ENCODE measurements at regions not wholly inside any gene's neighbourhood (a gene's known extent, or its start where the extent isn't known, plus 50 kb on each side); places are given as distances from the start of the nearest gene placed in this dataset.
"Not testable (repeated sequence)": the region's sequence is repeated elsewhere in the genome, so short reads cannot be mapped to it uniquely, and the experiment has no call there.

GRCh38 chr14:43698561-43699284 lies 808.4 kb downstream of the FSCB start:
- not testable (repeated sequence) for DNase-seq (ENCODE audit: low spot score)

- no peak for DNase-seq (ENCODE audit: low spot score)
These were observed 810.1 kb downstream of the FSCB start for GRCh38 chr14:43697003-43697402.

- DNase-seq (ENCODE audit: low spot score): no peak
These were observed 814.4 kb downstream of the FSCB start for GRCh38 chr14:43692706-43693105.

- DNase-seq (ENCODE audit: low spot score): peak; percentile 45
These were observed 819.2 kb downstream of the FSCB start for GRCh38 chr14:43687921-43688320.

GRCh38 chr14:43677581-43677980 lies 829.5 kb downstream of the FSCB start:
- DNase-seq (ENCODE audit: low spot score): no peak

GRCh38 chr14:43674273-43674672 lies 832.8 kb downstream of the FSCB start:
- no peak for DNase-seq (ENCODE audit: low spot score)

GRCh38 chr14:43671716-43672485 lies 835.2 kb downstream of the FSCB start:
- no peak for DNase-seq (ENCODE audit: low spot score)

GRCh38 chr14:43669355-43669754 lies 837.7 kb downstream of the FSCB start:
- no peak for DNase-seq (ENCODE audit: low spot score)

- DNase-seq (ENCODE audit: low spot score): no peak
These were observed 841.4 kb downstream of the FSCB start for GRCh38 chr14:43665570-43666267.

- DNase-seq (ENCODE audit: low spot score): not testable (repeated sequence)
These were observed 851.9 kb downstream of the FSCB start for GRCh38 chr14:43655194-43655593.

GRCh38 chr14:43651896-43652295 lies 855.2 kb downstream of the FSCB start:
- DNase-seq (ENCODE audit: low spot score): no peak

GRCh38 chr14:43651185-43651787 lies 855.8 kb downstream of the FSCB start:
- DNase-seq (ENCODE audit: low spot score): no peak

- DNase-seq (ENCODE audit: low spot score): no peak
These were observed 857.6 kb downstream of the FSCB start for GRCh38 chr14:43649508-43649907.

- DNase-seq (ENCODE audit: low spot score): no peak
These were observed 859.8 kb downstream of the FSCB start for GRCh38 chr14:43647302-43647701.

- no peak for DNase-seq (ENCODE audit: low spot score)
These were observed 866.3 kb downstream of the FSCB start for GRCh38 chr14:43640718-43641267.

- DNase-seq (ENCODE audit: low spot score): no peak
These were observed 881.8 kb downstream of the FSCB start for GRCh38 chr14:43625294-43625693.

GRCh38 chr14:43621282-43621681 lies 885.8 kb downstream of the FSCB start:
- DNase-seq (ENCODE audit: low spot score): no peak

- DNase-seq (ENCODE audit: low spot score): no peak
These were observed 911.8 kb downstream of the FSCB start for GRCh38 chr14:43595096-43595772.

- DNase-seq (ENCODE audit: low spot score): no peak
These were observed 915.3 kb downstream of the FSCB start for GRCh38 chr14:43591776-43592175.

GRCh38 chr14:43587183-43587582 lies 919.9 kb downstream of the FSCB start:
- DNase-seq (ENCODE audit: low spot score): no peak

GRCh38 chr14:43579671-43580070 lies 927.4 kb downstream of the FSCB start:
- DNase-seq (ENCODE audit: low spot score): no peak
